Astrocyte (in vitro differentiated cells and primary cell): ENCODE measurements at regions not wholly inside any gene's neighbourhood (a gene's known extent, or its start where the extent isn't known, plus 50 kb on each side); places are given as distances from the start of the nearest gene placed in this dataset.

Experiments
- DNase-seq: peaks from one replicate; pipeline ENCODE4 v3.0.0-alpha.2; 2010; ENCODE audit warnings: low read depth
- FAIRE-seq: peaks from 2 replicates; lab custom pipeline; 2011; peaks lifted over from hg19 to GRCh38; lab: Jason Lieb, UNC
- H2AFZ ChIP-seq: 2 replicates; pipeline ENCODE4 v1.6.0; 2012; ENCODE audit warnings: low read depth, low read length, inconsistent platforms
- H3K27ac ChIP-seq: 2 replicates; pipeline ENCODE4 v1.5.1; 2011; ENCODE audit warnings: low read depth, low read length, inconsistent platforms
- H3K27me3 ChIP-seq: 2 replicates; pipeline ENCODE4 v1.6.0; 2011; ENCODE audit warnings: low read length, inconsistent platforms; ENCODE audit not compliant: insufficient read depth
- H3K36me3 ChIP-seq: 2 replicates; pipeline ENCODE4 v1.5.1; 2011; ENCODE audit warnings: low read length, inconsistent platforms; ENCODE audit not compliant: insufficient read depth
- H3K4me1 ChIP-seq: 2 replicates; pipeline ENCODE4 v1.5.1; 2011; ENCODE audit warnings: low read length, inconsistent platforms; ENCODE audit not compliant: insufficient read depth
- H3K4me2 ChIP-seq: 2 replicates; pipeline ENCODE4 v1.6.0; 2012; ENCODE audit warnings: low read length, inconsistent platforms
- H3K4me3 ChIP-seq: 2 replicates; pipeline ENCODE4 v1.5.1; 2011; ENCODE audit warnings: low read depth, mild to moderate bottlenecking, low read length, inconsistent platforms; ENCODE audit not compliant: insufficient read depth
- H3K79me2 ChIP-seq: 2 replicates; pipeline ENCODE4 v1.6.0; 2012; ENCODE audit warnings: mild to moderate bottlenecking, low read length, inconsistent platforms; ENCODE audit not compliant: insufficient read depth
- H3K9ac ChIP-seq: 2 replicates; pipeline ENCODE4 v1.6.0; 2012; ENCODE audit warnings: mild to moderate bottlenecking, low read length, inconsistent platforms
- H3K9me3 ChIP-seq: 2 replicates; pipeline ENCODE4 v1.5.1; 2012; ENCODE audit warnings: low read depth, mild to moderate bottlenecking, low read length, inconsistent platforms; ENCODE audit not compliant: insufficient read depth
- H4K20me1 ChIP-seq: 2 replicates; pipeline ENCODE4 v1.6.0; 2012; ENCODE audit warnings: low read length, inconsistent platforms; ENCODE audit not compliant: insufficient read depth
- H3K27ac Mint-ChIP-seq: one replicate; pipeline ENCODE4 v1.8.0; 2021; ENCODE audit warnings: mild to moderate bottlenecking, mixed read lengths; ENCODE audit not compliant: unreplicated experiment
- H3K27me3 Mint-ChIP-seq: one replicate; pipeline ENCODE4 v1.8.0; 2021; ENCODE audit warnings: low read depth, mixed read lengths; ENCODE audit not compliant: unreplicated experiment
- H3K36me3 Mint-ChIP-seq: one replicate; pipeline ENCODE4 v1.8.0; 2021; ENCODE audit warnings: low read depth, mixed read lengths; ENCODE audit not compliant: unreplicated experiment
- H3K4me1 Mint-ChIP-seq: one replicate; pipeline ENCODE4 v1.8.0; 2021; ENCODE audit warnings: low read depth, mixed read lengths; ENCODE audit not compliant: unreplicated experiment
- H3K4me3 Mint-ChIP-seq: one replicate; pipeline ENCODE4 v1.8.0; 2021; ENCODE audit warnings: mild to moderate bottlenecking, moderate library complexity, mixed read lengths; ENCODE audit not compliant: unreplicated experiment
- H3K9me3 Mint-ChIP-seq: one replicate; pipeline ENCODE4 v1.8.0; 2021; ENCODE audit warnings: mild to moderate bottlenecking, mixed read lengths; ENCODE audit not compliant: unreplicated experiment
- EZH2 ChIP-seq: IDR thresholded peaks from 2 replicates; pipeline ENCODE4 v1.6.1; 2012; ENCODE audit warnings: mild to moderate bottlenecking, low read length, inconsistent platforms; ENCODE audit not compliant: insufficient read depth
- TF ChIP-seq, protein P1 (sequence below): IDR thresholded peaks from 2 replicates; pipeline ENCODE4 v1.5.1; 2011; ENCODE audit warnings: low read depth, mild to moderate bottlenecking, inconsistent platforms, low read length, moderate library complexity; ENCODE audit not compliant: insufficient read depth

DNA sequence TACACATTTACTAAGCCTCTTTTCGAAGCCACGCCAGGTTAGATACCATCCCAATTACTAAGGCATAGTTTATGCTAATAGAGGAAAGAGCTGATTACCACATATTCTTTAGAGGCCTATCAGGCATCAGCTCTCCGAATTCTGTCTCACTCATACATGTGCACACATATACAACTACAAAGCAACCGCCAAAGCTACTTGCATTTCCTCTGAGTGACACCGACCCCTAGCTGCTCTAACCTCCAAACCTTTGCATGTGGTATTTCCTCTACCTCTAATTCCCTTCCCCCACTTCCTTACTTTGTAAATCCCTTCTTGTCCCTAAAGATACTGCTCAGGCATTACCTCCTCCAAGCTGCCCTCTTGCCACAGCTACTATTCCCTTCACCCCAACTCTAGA, 107.2 kb downstream of the DUSP6 start:
- Mint-ChIP-seq H3K9me3 (peaks cover 3% of the 10 kb centered on the region), H3K27me3 (no peaks in the 10 kb centered on the region), H3K36me3 (no peaks in the 10 kb centered on the region), H3K27ac (no peak overlapping the region), H3K4me1 (peaks cover 16% of the 10 kb centered on the region), H3K4me3 (no peak overlapping the region)
- DNase-seq (peak; percentile 66), FAIRE-seq (no peak)
- no peaks in the 10 kb centered on the region for H3K79me2 ChIP-seq
- H3K27ac ChIP-seq, result no peak overlapping the region
- H3K9ac ChIP-seq, result no peak overlapping the region
- H3K36me3 ChIP-seq, result no peaks in the 10 kb centered on the region
- H3K4me3 ChIP-seq, result no peak overlapping the region
- no peak overlapping the region for H2AFZ ChIP-seq
- TF ChIP-seq, protein P1, sequence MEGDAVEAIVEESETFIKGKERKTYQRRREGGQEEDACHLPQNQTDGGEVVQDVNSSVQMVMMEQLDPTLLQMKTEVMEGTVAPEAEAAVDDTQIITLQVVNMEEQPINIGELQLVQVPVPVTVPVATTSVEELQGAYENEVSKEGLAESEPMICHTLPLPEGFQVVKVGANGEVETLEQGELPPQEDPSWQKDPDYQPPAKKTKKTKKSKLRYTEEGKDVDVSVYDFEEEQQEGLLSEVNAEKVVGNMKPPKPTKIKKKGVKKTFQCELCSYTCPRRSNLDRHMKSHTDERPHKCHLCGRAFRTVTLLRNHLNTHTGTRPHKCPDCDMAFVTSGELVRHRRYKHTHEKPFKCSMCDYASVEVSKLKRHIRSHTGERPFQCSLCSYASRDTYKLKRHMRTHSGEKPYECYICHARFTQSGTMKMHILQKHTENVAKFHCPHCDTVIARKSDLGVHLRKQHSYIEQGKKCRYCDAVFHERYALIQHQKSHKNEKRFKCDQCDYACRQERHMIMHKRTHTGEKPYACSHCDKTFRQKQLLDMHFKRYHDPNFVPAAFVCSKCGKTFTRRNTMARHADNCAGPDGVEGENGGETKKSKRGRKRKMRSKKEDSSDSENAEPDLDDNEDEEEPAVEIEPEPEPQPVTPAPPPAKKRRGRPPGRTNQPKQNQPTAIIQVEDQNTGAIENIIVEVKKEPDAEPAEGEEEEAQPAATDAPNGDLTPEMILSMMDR, result no peak
- TF ChIP-seq EZH2, result no peak
- H3K27me3 ChIP-seq, result no peaks in the 10 kb centered on the region
- no peaks in the 10 kb centered on the region for H4K20me1 ChIP-seq
- peaks cover 7% of the 10 kb centered on the region for H3K4me1 ChIP-seq
- peak overlapping the region; percentile 40 for H3K4me2 ChIP-seq
- H3K9me3 ChIP-seq, result no peaks in the 10 kb centered on the region

DNA sequence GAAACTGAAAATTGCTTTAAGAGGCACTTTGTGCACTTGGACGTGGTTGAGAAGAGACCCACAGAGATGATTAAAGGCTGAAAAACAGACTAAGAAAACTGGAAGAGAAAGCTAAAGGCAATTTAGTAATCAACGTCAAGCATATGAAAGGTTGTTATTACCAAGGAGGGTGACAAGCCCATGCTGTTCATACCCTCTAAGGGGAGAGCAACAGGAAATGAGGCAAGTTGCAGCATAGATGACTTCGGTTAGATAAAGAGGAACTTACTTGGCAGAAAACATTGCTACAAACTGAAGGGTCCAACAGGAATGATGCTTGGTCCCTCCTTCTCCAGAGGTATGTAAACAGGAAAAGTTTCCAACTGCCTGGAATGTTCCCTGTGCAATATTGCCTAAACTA, 107.8 kb downstream of the DUSP6 start:
- FAIRE-seq (peak; percentile 89), DNase-seq (peak; percentile 42)
- Histone ChIP-seq H3K9ac (no peak overlapping the region), H3K4me3 (no peak overlapping the region), H3K9me3 (no peaks in the 10 kb centered on the region), H3K4me1 (peaks cover 7% of the 10 kb centered on the region), H3K4me2 (peak overlapping the region; percentile 40), H3K27ac (no peak overlapping the region), H4K20me1 (no peaks in the 10 kb centered on the region), H3K36me3 (no peaks in the 10 kb centered on the region), H3K27me3 (no peaks in the 10 kb centered on the region), H2AFZ (peak overlapping the region; percentile 8), H3K79me2 (no peaks in the 10 kb centered on the region)
- Mint-ChIP-seq H3K4me3 (no peak overlapping the region), H3K27ac (no peak overlapping the region), H3K4me1 (peaks cover 16% of the 10 kb centered on the region), H3K9me3 (peaks cover 3% of the 10 kb centered on the region), H3K27me3 (no peaks in the 10 kb centered on the region), H3K36me3 (no peaks in the 10 kb centered on the region)
- no peak for TF ChIP-seq EZH2
- TF ChIP-seq, protein P1, result no peak

DNA sequence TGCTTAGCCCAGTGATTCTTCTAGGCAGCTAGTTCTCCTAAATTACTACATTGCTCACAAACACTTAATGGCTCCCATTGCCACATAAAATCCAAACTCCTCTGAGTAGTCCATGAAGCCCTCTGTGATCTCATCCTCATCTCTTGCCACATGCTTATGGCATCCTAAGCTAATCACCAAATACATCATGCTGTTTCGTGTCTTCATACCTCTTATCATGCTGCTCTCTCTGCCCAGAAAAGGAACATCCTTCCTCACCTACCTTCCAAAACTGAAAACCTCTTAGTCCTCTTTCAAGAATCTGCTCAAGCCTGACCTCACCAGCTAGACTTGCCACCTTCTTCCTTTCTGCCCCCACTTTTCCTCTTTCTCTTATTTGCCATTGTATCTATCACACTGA, 108.5 kb downstream of the DUSP6 start:
- no peaks in the 10 kb centered on the region for H3K27me3 ChIP-seq
- no peaks in the 10 kb centered on the region for H3K36me3 ChIP-seq
- peaks cover 3% of the 10 kb centered on the region for H3K9me3 Mint-ChIP-seq
- H3K4me1 ChIP-seq, result peaks cover 7% of the 10 kb centered on the region
- FAIRE-seq (no peak), DNase-seq (no peak)
- H3K4me3 Mint-ChIP-seq, result no peak overlapping the region
- H3K27ac Mint-ChIP-seq, result no peak overlapping the region
- H2AFZ ChIP-seq, result no peak overlapping the region
- H3K4me1 Mint-ChIP-seq, result peaks cover 16% of the 10 kb centered on the region
- H3K27me3 Mint-ChIP-seq, result no peaks in the 10 kb centered on the region
- no peaks in the 10 kb centered on the region for H3K79me2 ChIP-seq
- H3K9ac ChIP-seq, result no peak overlapping the region
- H3K36me3 Mint-ChIP-seq, result no peaks in the 10 kb centered on the region
- no peak overlapping the region for H3K4me2 ChIP-seq
- H3K27ac ChIP-seq, result no peak overlapping the region
- H3K4me3 ChIP-seq, result no peak overlapping the region
- no peaks in the 10 kb centered on the region for H3K9me3 ChIP-seq
- H4K20me1 ChIP-seq, result no peaks in the 10 kb centered on the region
- TF ChIP-seq EZH2, result no peak
- TF ChIP-seq, protein P1, result no peak
